ENCODE measurements at regions not wholly inside any gene's neighbourhood (a gene's known extent, or its start where the extent isn't known, plus 50 kb on each side); places are given as distances from the start of the nearest gene placed in this dataset.

GRCh38 chr2:195468771-195469170 is 188.3 kb upstream of the SLC39A10 start:
- TF ChIP-seq CTCF (IDR thresholded peaks at IDR 0.05; ENCODE audit: insufficient read depth, missing control alignments): no peak
- no peak for FAIRE-seq
- no peak for DNase-seq (ENCODE audit: insufficient read length, low spot score)

- no peak for TF ChIP-seq CTCF (IDR thresholded peaks at IDR 0.05; ENCODE audit: insufficient read depth, missing control alignments)
- FAIRE-seq (no peak), DNase-seq (ENCODE audit: insufficient read length, low spot score) (no peak)
These were observed 190.6 kb upstream of the SLC39A10 start for GRCh38 chr2:195466427-195466826.

GRCh38 chr2:195461010-195461409 is 196.0 kb upstream of the SLC39A10 start:
- DNase-seq (ENCODE audit: insufficient read length, low spot score) (no peak), FAIRE-seq (no peak)
- no peak for TF ChIP-seq CTCF (IDR thresholded peaks at IDR 0.05; ENCODE audit: insufficient read depth, missing control alignments)

GRCh38 chr2:195458936-195459335 is 198.1 kb upstream of the SLC39A10 start:
- FAIRE-seq: no peak
- TF ChIP-seq CTCF (IDR thresholded peaks at IDR 0.05; ENCODE audit: insufficient read depth, missing control alignments): no peak
- no peak for DNase-seq (ENCODE audit: insufficient read length, low spot score)

GRCh38 chr2:195457873-195458272 is 199.2 kb upstream of the SLC39A10 start:
- no peak for DNase-seq (ENCODE audit: insufficient read length, low spot score)
- FAIRE-seq: no peak
- TF ChIP-seq CTCF (IDR thresholded peaks at IDR 0.05; ENCODE audit: insufficient read depth, missing control alignments): no peak

GRCh38 chr2:195456771-195457170 is 200.3 kb upstream of the SLC39A10 start:
- TF ChIP-seq CTCF (IDR thresholded peaks at IDR 0.05; ENCODE audit: insufficient read depth, missing control alignments): no peak
- FAIRE-seq: no peak
- DNase-seq (ENCODE audit: insufficient read length, low spot score): no peak

GRCh38 chr2:195451160-195451559 is 205.9 kb upstream of the SLC39A10 start:
- FAIRE-seq (no peak), DNase-seq (ENCODE audit: insufficient read length, low spot score) (no peak)
- no peak for TF ChIP-seq CTCF (IDR thresholded peaks at IDR 0.05; ENCODE audit: insufficient read depth, missing control alignments)

Data from D721Med (cell line).